ENCODE measurements at regions not wholly inside any gene's neighbourhood (a gene's known extent, or its start where the extent isn't known, plus 50 kb on each side); places are given as distances from the start of the nearest gene placed in this dataset.

DNA sequence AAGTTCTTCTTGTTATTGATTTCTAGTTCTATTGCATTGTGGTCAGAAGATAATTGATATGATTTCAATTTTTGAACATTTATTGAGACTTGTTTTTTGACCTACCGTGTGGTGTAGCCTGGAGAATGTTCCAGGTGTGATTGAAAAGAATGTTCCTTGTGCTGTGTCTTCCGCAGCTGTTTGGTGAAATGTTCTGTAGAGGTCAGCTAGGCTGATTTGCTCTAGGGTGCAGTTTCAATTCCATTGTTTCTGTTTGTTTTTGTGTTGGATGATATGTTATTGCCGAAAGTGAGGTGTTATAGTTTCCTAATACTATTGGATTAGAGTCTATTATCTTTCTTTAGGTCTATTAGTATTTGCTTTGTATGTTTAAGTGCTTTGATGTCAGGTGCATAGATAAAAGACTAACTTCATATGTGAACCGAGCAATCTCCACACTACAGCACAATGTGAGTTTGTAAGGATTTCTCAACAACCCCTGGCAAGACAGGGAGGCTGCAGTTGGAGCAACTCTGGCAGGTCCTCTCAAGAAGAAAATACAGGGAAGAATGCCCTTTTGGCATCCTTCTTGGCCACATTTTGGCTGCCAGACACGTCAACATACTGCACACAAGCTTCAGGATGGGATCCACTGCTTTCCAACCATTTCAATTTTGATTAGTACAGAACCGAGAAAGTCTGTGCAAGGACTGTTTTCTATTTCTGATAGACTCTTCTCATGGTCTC lies 320.7 kb downstream of the RNF144B start:
- H3K4me3 ChIP-seq (ENCODE audit: low read depth, low read length): no peak overlapping the region
- no peak for DNase-seq (ENCODE audit: low read depth)
- TF ChIP-seq MYC (IDR thresholded peaks at IDR 0.05; ENCODE audit: low read depth, low read length) (no peak), POLR2A (IDR thresholded peaks at IDR 0.05; ENCODE audit: extremely low read depth, insufficient read length) (no peak)
- TF ChIP-seq, protein P1, sequence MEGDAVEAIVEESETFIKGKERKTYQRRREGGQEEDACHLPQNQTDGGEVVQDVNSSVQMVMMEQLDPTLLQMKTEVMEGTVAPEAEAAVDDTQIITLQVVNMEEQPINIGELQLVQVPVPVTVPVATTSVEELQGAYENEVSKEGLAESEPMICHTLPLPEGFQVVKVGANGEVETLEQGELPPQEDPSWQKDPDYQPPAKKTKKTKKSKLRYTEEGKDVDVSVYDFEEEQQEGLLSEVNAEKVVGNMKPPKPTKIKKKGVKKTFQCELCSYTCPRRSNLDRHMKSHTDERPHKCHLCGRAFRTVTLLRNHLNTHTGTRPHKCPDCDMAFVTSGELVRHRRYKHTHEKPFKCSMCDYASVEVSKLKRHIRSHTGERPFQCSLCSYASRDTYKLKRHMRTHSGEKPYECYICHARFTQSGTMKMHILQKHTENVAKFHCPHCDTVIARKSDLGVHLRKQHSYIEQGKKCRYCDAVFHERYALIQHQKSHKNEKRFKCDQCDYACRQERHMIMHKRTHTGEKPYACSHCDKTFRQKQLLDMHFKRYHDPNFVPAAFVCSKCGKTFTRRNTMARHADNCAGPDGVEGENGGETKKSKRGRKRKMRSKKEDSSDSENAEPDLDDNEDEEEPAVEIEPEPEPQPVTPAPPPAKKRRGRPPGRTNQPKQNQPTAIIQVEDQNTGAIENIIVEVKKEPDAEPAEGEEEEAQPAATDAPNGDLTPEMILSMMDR (IDR thresholded peaks at IDR 0.05; ENCODE audit: low read depth, low read length): no peak
- TF ChIP-seq, protein P2, sequence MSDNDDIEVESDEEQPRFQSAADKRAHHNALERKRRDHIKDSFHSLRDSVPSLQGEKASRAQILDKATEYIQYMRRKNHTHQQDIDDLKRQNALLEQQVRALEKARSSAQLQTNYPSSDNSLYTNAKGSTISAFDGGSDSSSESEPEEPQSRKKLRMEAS (IDR thresholded peaks at IDR 0.05; ENCODE audit: low read depth, low read length): no peak

DNA sequence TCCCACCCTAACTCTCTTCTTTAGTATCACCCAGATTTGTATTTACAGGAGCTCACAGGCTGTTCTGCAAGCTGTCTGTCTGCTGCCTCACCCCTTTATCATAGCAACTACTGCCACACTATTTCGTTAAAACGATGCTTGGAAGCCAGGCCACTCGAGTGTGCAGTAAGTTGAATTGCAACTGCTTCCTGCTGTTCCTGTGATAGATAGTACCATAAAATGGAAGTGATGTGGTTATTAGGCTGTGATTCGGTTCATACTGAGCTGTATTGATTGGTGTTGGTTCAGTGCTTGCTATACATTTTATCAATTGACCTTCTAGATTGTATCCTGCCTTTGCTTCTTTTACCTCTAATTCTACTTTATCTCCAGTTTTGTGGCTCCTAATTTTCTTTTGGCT lies 325.4 kb downstream of the RNF144B start:
- TF ChIP-seq MYC (IDR thresholded peaks at IDR 0.05; ENCODE audit: low read depth, low read length) (no peak), POLR2A (IDR thresholded peaks at IDR 0.05; ENCODE audit: extremely low read depth, insufficient read length) (no peak)
- TF ChIP-seq, protein P1 (IDR thresholded peaks at IDR 0.05; ENCODE audit: low read depth, low read length): no peak
- TF ChIP-seq, protein P2 (IDR thresholded peaks at IDR 0.05; ENCODE audit: low read depth, low read length): no peak
- no peak for DNase-seq (ENCODE audit: low read depth)
- H3K4me3 ChIP-seq (ENCODE audit: low read depth, low read length): no peak overlapping the region

DNA sequence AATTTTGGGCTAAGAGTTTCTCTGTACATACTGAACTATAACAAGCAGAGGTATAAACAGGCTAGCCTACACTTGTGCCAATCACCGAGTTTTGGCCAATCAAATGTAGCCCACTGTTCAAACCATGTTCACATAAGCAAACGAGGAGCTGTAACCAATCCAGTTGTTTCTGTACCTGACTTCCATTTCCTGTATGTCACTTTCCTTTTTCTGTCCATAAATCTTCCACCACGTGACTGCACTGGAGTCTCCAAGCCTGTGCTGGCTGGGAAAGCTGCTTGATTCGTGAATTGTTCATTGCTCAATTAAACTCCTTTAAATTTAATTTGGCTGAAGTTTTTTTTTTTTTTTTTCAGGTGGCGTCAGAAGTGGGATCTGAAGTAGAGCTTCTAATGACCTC lies 332.9 kb downstream of the RNF144B start:
- TF ChIP-seq POLR2A (IDR thresholded peaks at IDR 0.05; ENCODE audit: extremely low read depth, insufficient read length): no peak
- TF ChIP-seq, protein P1 (IDR thresholded peaks at IDR 0.05; ENCODE audit: low read depth, low read length): no peak
- no peak overlapping the region for H3K4me3 ChIP-seq (ENCODE audit: low read depth, low read length)
- DNase-seq (ENCODE audit: low read depth): no peak

DNA sequence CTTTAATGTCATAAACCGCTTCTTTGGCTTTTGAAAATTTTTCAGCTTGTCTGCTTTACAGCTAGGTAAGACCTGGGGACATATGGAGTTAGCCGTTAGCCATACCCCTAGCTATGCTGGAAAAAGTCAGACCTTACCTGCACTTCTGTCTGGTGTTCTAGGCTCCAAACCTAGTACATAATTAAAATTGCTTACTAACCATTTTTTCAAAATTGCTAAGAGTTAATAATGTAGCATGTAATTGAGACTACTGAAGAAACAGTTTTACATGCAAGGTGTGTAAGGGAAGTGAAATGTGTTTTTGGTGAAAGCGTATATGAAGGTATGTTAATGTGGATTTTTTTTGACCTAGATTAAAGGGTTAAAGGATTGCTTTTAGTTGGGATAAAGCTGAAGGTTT lies 336.9 kb downstream of the RNF144B start:
- no peak overlapping the region for H3K4me3 ChIP-seq (ENCODE audit: low read depth, low read length)
- no peak for DNase-seq (ENCODE audit: low read depth)
- TF ChIP-seq, protein P1 (IDR thresholded peaks at IDR 0.05; ENCODE audit: low read depth, low read length): no peak
- TF ChIP-seq, protein P2 (IDR thresholded peaks at IDR 0.05; ENCODE audit: low read depth, low read length): no peak
- no peak for TF ChIP-seq POLR2A (IDR thresholded peaks at IDR 0.05; ENCODE audit: extremely low read depth, insufficient read length)
- TF ChIP-seq MYC (IDR thresholded peaks at IDR 0.05; ENCODE audit: low read depth, low read length): no peak

DNA sequence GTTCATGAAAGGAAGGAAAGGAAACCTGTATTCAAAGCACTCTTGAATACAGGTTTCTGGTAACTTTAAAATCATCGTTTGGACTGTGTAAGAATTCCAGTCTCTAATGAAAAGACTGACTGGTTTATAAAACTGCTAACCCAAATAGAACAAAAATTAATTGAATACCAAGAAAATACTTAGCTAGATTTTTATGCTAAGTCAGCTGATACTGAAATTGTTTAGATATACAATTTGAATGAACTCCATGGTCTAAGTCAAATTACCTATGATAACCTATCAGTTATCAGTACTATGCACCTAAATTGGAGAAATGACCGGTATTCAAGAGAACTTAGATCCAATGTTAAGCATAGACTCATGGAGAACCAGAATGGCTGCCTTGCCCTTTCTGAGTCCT lies 338.3 kb downstream of the RNF144B start:
- TF ChIP-seq, protein P2 (IDR thresholded peaks at IDR 0.05; ENCODE audit: low read depth, low read length): no peak
- TF ChIP-seq, protein P1 (IDR thresholded peaks at IDR 0.05; ENCODE audit: low read depth, low read length): no peak
- TF ChIP-seq POLR2A (IDR thresholded peaks at IDR 0.05; ENCODE audit: extremely low read depth, insufficient read length) (no peak), MYC (IDR thresholded peaks at IDR 0.05; ENCODE audit: low read depth, low read length) (no peak)
- no peak overlapping the region for H3K4me3 ChIP-seq (ENCODE audit: low read depth, low read length)
- no peak for DNase-seq (ENCODE audit: low read depth)
